GM23338 (cell line): ENCODE measurements at regions not wholly inside any gene's neighbourhood (a gene's known extent, or its start where the extent isn't known, plus 50 kb on each side); places are given as distances from the start of the nearest gene placed in this dataset.

ENCODE experiments used
- ATAC-seq: fragments of 200-7000 bp; cut with Tn5 transposase; 3 replicates; pipeline ENCODE4 v1.9.1; 2020
- DNase-seq: peaks from one replicate; pipeline ENCODE4 v3.0.0-alpha.2; 2015; ENCODE audit warnings: low spot score
- H2AFZ ChIP-seq: fragments of 200-600 bp; sonication (generic); 2 replicates; pipeline ENCODE4 v1.8.0; 2016; ENCODE audit warnings: antibody characterized with exemption, mild to moderate bottlenecking, moderate library complexity
- H3F3A ChIP-seq: fragments of 200-600 bp; sonication (generic); replicated peaks from 2 replicates; pipeline ENCODE4 v1.8.0; 2017; ENCODE audit warnings: antibody characterized with exemption, mixed run types, low read depth
- H3K27ac ChIP-seq: fragments of 200-600 bp; sonication (generic); 2 replicates; pipeline ENCODE4 v1.6.1; 2016; ENCODE audit warnings: low read depth
- H3K27me3 ChIP-seq: fragments of 200-600 bp; sonication (generic); 2 replicates; pipeline ENCODE4 v1.8.0; 2016; ENCODE audit warnings: mild to moderate bottlenecking, mixed run types, moderate library complexity; ENCODE audit not compliant: insufficient read depth
- H3K36me3 ChIP-seq: fragments of 200-600 bp; sonication (generic); 2 replicates; pipeline ENCODE4 v1.8.0; 2016; ENCODE audit warnings: mild to moderate bottlenecking; ENCODE audit not compliant: insufficient read depth
- H3K4me1 ChIP-seq: fragments of 200-600 bp; sonication (generic); 2 replicates; pipeline ENCODE4 v1.8.0; 2016; ENCODE audit warnings: mild to moderate bottlenecking, moderate library complexity; ENCODE audit not compliant: insufficient read depth
- H3K4me2 ChIP-seq: fragments of 200-600 bp; sonication (generic); 2 replicates; pipeline ENCODE4 v1.7.1; 2017; ENCODE audit warnings: mixed run types
- H3K4me3 ChIP-seq: fragments of 200-600 bp; sonication (generic); 2 replicates; pipeline ENCODE4 v1.6.1; 2016; ENCODE audit warnings: mixed run types
- H3K79me2 ChIP-seq: fragments of 200-600 bp; sonication (generic); replicated peaks from 2 replicates; pipeline ENCODE4 v1.8.0; 2017; ENCODE audit warnings: mild to moderate bottlenecking; ENCODE audit not compliant: insufficient read depth
- H3K9me2 ChIP-seq: fragments of 200-600 bp; sonication (generic); 2 replicates; pipeline ENCODE4 v1.8.0; 2017; ENCODE audit not compliant: insufficient read depth
- H4K20me1 ChIP-seq: fragments of 200-600 bp; sonication (generic); replicated peaks from 2 replicates; pipeline ENCODE4 v1.8.0; 2017; ENCODE audit warnings: mild to moderate bottlenecking; ENCODE audit not compliant: insufficient read depth
- H3K27ac Mint-ChIP-seq: 2 replicates; pipeline ENCODE4 v1.8.0; 2020; ENCODE audit warnings: inconsistent platforms, mild to moderate bottlenecking, moderate library complexity, mixed read lengths
- H3K27me3 Mint-ChIP-seq: 3 replicates; pipeline ENCODE4 v1.8.0; 2022; ENCODE audit warnings: low read depth, mild to moderate bottlenecking, moderate library complexity, mixed read lengths, inconsistent platforms; ENCODE audit not compliant: insufficient read depth, poor library complexity
- H3K36me3 Mint-ChIP-seq: 3 replicates; pipeline ENCODE4 v1.8.0; 2021; ENCODE audit warnings: low read depth, mild to moderate bottlenecking, inconsistent platforms, moderate library complexity, mixed read lengths
- H3K4me1 Mint-ChIP-seq: 3 replicates; pipeline ENCODE4 v1.8.0; 2020; ENCODE audit warnings: mild to moderate bottlenecking, inconsistent platforms, mixed read lengths
- H3K4me3 Mint-ChIP-seq: 3 replicates; pipeline ENCODE4 v1.8.0; 2021; ENCODE audit warnings: moderate library complexity, mild to moderate bottlenecking, inconsistent platforms, mixed read lengths
- H3K9me3 Mint-ChIP-seq: 3 replicates; pipeline ENCODE4 v1.8.0; 2020; ENCODE audit warnings: moderate library complexity, mild to moderate bottlenecking, inconsistent platforms, mixed read lengths
- CREB1 ChIP-seq: fragments of 250-450 bp; sonication (Bioruptor Pico); IDR thresholded peaks from 2 replicates; pipeline ENCODE4 v1.5.0; 2020; ENCODE audit warnings: low read depth, mild to moderate bottlenecking, moderate library complexity
- EZH2phosphoT487 ChIP-seq: fragments of 200-600 bp; sonication (generic); IDR thresholded peaks from one replicate; pipeline ENCODE4 v1.8.1; 2018; ENCODE audit warnings: antibody characterized with exemption; ENCODE audit not compliant: unreplicated experiment
- JUNB ChIP-seq: IDR thresholded peaks from one replicate; pipeline ENCODE4 v1.6.1; 2016; ENCODE audit warnings: antibody characterized with exemption; ENCODE audit not compliant: unreplicated experiment
- POLR2AphosphoS5 ChIP-seq: IDR thresholded peaks from 2 replicates; pipeline ENCODE4 v1.6.1; 2016; ENCODE audit warnings: antibody characterized with exemption, low read depth
- STAT1 ChIP-seq: IDR thresholded peaks from one replicate; pipeline ENCODE4 v1.6.1; 2016; ENCODE audit warnings: antibody characterized with exemption; ENCODE audit not compliant: unreplicated experiment
- ZNF114 ChIP-seq: fragments of 250-450 bp; sonication (Bioruptor Pico); IDR thresholded peaks from 2 replicates; pipeline ENCODE4 v1.5.0; 2020; ENCODE audit warnings: mild to moderate bottlenecking, moderate library complexity
- ZNF331 ChIP-seq: fragments of 250-450 bp; sonication (Bioruptor Pico); IDR thresholded peaks from 2 replicates; pipeline ENCODE4 v1.5.0; 2020; ENCODE audit warnings: low read depth, mild to moderate bottlenecking, moderate library complexity
- TF ChIP-seq, protein P1 (sequence below): fragments of 250-450 bp; sonication (Bioruptor Pico); IDR thresholded peaks from 2 replicates; pipeline ENCODE4 v1.5.0; 2020; ENCODE audit warnings: mild to moderate bottlenecking, moderate library complexity
- TF ChIP-seq, protein P2 (sequence below), 2 experiments: fragments of 200-600 bp in 1 of 2; sonication (generic) in 1 of 2; conservative IDR thresholded peaks; 2 replicates each; pipeline versions ENCODE4 v1.5.1 to v1.6.1; 2016 to 2017; ENCODE audit warnings: antibody characterized with exemption in 2 of 2, low read depth in 2 of 2, mild to moderate bottlenecking in 2 of 2, moderate library complexity in 1 of 2

DNA sequence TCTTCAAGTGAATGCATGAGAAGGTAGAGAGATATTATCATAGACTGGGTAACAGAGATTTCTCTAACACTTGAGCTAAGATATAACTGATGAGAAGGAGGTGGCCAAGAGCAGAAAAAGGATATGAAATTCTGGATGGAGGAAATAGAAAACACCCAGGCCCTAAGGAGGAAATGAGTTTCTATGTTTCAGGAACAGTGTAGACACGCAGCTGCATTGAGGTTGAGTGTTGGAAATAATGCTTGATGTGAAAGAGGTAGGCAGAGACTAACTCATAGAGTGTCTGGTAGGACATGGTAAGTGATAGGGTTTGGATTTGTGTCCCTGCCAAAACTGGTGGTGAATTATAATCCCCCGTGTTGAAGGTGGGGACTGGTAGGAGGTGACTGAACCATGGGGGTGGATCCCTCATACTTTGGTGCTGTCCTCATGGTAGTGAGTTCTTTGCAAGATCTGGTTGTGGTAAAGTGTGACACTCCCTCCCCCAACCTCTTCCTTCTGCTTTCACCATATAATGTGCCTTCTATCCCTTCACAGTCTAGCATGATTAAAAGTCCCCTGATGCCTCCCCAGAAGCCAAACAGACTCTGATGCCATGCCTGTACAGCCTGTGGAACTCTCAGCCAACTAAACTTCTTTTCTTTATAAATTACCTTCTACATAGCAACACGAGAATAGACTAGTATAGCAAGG lies 787.3 kb downstream of the EDEM1 start (continued):
- TF ChIP-seq, protein P1, sequence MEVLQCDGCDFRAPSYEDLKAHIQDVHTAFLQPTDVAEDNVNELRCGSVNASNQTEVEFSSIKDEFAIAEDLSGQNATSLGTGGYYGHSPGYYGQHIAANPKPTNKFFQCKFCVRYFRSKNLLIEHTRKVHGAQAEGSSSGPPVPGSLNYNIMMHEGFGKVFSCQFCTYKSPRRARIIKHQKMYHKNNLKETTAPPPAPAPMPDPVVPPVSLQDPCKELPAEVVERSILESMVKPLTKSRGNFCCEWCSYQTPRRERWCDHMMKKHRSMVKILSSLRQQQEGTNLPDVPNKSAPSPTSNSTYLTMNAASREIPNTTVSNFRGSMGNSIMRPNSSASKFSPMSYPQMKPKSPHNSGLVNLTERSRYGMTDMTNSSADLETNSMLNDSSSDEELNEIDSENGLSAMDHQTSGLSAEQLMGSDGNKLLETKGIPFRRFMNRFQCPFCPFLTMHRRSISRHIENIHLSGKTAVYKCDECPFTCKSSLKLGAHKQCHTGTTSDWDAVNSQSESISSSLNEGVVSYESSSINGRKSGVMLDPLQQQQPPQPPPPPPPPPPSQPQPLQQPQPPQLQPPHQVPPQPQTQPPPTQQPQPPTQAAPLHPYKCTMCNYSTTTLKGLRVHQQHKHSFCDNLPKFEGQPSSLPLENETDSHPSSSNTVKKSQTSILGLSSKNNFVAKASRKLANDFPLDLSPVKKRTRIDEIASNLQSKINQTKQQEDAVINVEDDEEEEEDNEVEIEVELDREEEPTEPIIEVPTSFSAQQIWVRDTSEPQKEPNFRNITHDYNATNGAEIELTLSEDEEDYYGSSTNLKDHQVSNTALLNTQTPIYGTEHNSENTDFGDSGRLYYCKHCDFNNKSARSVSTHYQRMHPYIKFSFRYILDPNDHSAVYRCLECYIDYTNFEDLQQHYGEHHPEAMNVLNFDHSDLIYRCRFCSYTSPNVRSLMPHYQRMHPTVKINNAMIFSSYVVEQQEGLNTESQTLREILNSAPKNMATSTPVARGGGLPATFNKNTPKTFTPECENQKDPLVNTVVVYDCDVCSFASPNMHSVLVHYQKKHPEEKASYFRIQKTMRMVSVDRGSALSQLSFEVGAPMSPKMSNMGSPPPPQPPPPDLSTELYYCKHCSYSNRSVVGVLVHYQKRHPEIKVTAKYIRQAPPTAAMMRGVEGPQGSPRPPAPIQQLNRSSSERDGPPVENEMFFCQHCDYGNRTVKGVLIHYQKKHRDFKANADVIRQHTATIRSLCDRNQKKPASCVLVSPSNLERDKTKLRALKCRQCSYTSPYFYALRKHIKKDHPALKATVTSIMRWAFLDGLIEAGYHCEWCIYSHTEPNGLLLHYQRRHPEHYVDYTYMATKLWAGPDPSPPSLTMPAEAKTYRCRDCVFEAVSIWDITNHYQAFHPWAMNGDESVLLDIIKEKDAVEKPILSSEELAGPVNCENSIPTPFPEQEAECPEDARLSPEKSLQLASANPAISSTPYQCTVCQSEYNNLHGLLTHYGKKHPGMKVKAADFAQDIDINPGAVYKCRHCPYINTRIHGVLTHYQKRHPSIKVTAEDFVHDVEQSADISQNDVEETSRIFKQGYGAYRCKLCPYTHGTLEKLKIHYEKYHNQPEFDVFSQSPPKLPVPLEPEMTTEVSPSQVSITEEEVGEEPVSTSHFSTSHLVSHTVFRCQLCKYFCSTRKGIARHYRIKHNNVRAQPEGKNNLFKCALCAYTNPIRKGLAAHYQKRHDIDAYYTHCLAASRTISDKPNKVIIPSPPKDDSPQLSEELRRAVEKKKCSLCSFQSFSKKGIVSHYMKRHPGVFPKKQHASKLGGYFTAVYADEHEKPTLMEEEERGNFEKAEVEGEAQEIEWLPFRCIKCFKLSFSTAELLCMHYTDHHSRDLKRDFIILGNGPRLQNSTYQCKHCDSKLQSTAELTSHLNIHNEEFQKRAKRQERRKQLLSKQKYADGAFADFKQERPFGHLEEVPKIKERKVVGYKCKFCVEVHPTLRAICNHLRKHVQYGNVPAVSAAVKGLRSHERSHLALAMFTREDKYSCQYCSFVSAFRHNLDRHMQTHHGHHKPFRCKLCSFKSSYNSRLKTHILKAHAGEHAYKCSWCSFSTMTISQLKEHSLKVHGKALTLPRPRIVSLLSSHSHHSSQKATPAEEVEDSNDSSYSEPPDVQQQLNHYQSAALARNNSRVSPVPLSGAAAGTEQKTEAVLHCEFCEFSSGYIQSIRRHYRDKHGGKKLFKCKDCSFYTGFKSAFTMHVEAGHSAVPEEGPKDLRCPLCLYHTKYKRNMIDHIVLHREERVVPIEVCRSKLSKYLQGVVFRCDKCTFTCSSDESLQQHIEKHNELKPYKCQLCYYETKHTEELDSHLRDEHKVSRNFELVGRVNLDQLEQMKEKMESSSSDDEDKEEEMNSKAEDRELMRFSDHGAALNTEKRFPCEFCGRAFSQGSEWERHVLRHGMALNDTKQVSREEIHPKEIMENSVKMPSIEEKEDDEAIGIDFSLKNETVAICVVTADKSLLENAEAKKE (CRISPR knock-in tag): no peak
- no peak for TF ChIP-seq JUNB
- TF ChIP-seq CREB1 (CRISPR knock-in tag): no peak
- no peak for TF ChIP-seq EZH2phosphoT487
- no peak for TF ChIP-seq ZNF331 (CRISPR knock-in tag)

DNA sequence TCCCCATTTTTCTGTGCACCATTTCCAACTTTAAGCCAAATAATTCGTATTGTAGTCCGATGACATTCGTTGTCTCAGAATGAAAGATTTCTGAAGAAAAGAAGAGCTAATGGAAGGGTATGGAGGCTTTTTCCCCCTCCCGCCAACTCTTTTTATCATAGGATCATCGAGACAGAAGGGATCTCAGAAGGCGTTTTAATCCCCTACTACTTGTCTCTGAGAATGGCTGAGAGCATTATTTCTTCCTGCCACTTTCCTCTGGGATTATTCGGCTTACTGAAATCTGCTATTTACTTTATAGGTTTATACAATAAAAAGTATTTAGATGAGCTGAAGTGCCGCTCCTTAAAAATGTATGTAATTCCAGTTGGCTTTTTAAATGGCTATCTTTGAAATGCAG lies 789.8 kb downstream of the EDEM1 start:
- H3K9me2 ChIP-seq: no peaks in the 10 kb centered on the region
- DNase-seq: no peak
- no peak overlapping the region for H3K4me2 ChIP-seq
- H3K4me1 Mint-ChIP-seq: no peaks in the 10 kb centered on the region
- peaks cover 4% of the 10 kb centered on the region for H3K27me3 Mint-ChIP-seq
- H3K27me3 ChIP-seq: no peaks in the 10 kb centered on the region
- no peaks in the 10 kb centered on the region for H3K4me1 ChIP-seq
- no peak for TF ChIP-seq ZNF114 (CRISPR knock-in tag)
- no peak for TF ChIP-seq STAT1
- no peak for TF ChIP-seq POLR2AphosphoS5
- TF ChIP-seq, protein P2, sequence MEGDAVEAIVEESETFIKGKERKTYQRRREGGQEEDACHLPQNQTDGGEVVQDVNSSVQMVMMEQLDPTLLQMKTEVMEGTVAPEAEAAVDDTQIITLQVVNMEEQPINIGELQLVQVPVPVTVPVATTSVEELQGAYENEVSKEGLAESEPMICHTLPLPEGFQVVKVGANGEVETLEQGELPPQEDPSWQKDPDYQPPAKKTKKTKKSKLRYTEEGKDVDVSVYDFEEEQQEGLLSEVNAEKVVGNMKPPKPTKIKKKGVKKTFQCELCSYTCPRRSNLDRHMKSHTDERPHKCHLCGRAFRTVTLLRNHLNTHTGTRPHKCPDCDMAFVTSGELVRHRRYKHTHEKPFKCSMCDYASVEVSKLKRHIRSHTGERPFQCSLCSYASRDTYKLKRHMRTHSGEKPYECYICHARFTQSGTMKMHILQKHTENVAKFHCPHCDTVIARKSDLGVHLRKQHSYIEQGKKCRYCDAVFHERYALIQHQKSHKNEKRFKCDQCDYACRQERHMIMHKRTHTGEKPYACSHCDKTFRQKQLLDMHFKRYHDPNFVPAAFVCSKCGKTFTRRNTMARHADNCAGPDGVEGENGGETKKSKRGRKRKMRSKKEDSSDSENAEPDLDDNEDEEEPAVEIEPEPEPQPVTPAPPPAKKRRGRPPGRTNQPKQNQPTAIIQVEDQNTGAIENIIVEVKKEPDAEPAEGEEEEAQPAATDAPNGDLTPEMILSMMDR (conservative IDR thresholded peaks at IDR 0.05; ENCODE audit: low read depth in 2 of 2): no peak
- no peak overlapping the region for H3K27ac ChIP-seq
- no peak overlapping the region for H3K4me3 ChIP-seq
- H3K27ac Mint-ChIP-seq: no peak overlapping the region
- ATAC-seq: no peak
- no peak overlapping the region for H2AFZ ChIP-seq
- no peaks in the 10 kb centered on the region for H3F3A ChIP-seq
- H3K36me3 ChIP-seq: no peaks in the 10 kb centered on the region
- peaks cover 18% of the 10 kb centered on the region for H3K36me3 Mint-ChIP-seq
- H3K4me3 Mint-ChIP-seq: no peak overlapping the region
- H4K20me1 ChIP-seq: no peaks in the 10 kb centered on the region
- peaks cover 92% of the 10 kb centered on the region for H3K9me3 Mint-ChIP-seq
- no peaks in the 10 kb centered on the region for H3K79me2 ChIP-seq
